Suprapubic skin (tissue), 4 donors: ENCODE measurements at regions not wholly inside any gene's neighbourhood (a gene's known extent, or its start where the extent isn't known, plus 50 kb on each side); places are given as distances from the start of the nearest gene placed in this dataset.

Source experiments
- DNase-seq, 2 donors: peaks; one replicate each; pipeline ENCODE4 v3.0.0-alpha.2; 2019; ENCODE audit warnings: low spot score in 2 of 2
- H3K27ac ChIP-seq: fragments of 200-600 bp; sonication (generic); one replicate; pipeline ENCODE4 v1.5.1; 2019
- H3K27me3 ChIP-seq: fragments of 200-600 bp; sonication (generic); one replicate; pipeline ENCODE4 v1.5.1; 2019
- H3K36me3 ChIP-seq: fragments of 200-600 bp; sonication (generic); one replicate; pipeline ENCODE4 v1.5.1; 2019
- H3K4me1 ChIP-seq: fragments of 200-600 bp; sonication (generic); one replicate; pipeline ENCODE4 v1.5.1; 2019
- H3K4me3 ChIP-seq: fragments of 200-600 bp; sonication (generic); one replicate; pipeline ENCODE4 v1.5.1; 2019; ENCODE audit warnings: mild to moderate bottlenecking
- H3K9me3 ChIP-seq: fragments of 200-600 bp; sonication (generic); one replicate; pipeline ENCODE4 v1.5.1; 2019
- EP300 ChIP-seq: sonication (generic); formaldehyde crosslinking; IDR thresholded peaks from one replicate; pipeline ENCODE4 v1.6.1; 2017; ENCODE audit warnings: antibody characterized with exemption
- POLR2A ChIP-seq, 2 donors: fragments of 450-650 bp; IDR thresholded peaks; one replicate each; pipeline ENCODE4 v1.6.1; 2017; ENCODE audit warnings: antibody characterized with exemption in 2 of 2, mild to moderate bottlenecking in 2 of 2, moderate library complexity in 2 of 2
- POLR2AphosphoS5 ChIP-seq, 3 donors: sonication (generic); formaldehyde crosslinking; IDR thresholded peaks; one replicate each; pipeline ENCODE4 v1.6.1; 2017; ENCODE audit warnings: antibody characterized with exemption in 3 of 3
- WGBS: methylation state at CpG from one replicate; pipeline ENCODE4 v1.1.5; 2018; 5-methylcytosine and 5-hydroxymethylcytosine counted together
- TF ChIP-seq, protein P1 (sequence below), 2 donors: fragments of 200-600 bp in 1 of 2; fragments of 450-650 bp in 1 of 2; sonication (generic) in 1 of 2; IDR thresholded peaks; one replicate each; pipeline ENCODE4 v1.5.1; 2016 to 2019; ENCODE audit warnings: antibody characterized with exemption in 2 of 2, mild to moderate bottlenecking in 1 of 2, moderate library complexity in 1 of 2

DNA sequence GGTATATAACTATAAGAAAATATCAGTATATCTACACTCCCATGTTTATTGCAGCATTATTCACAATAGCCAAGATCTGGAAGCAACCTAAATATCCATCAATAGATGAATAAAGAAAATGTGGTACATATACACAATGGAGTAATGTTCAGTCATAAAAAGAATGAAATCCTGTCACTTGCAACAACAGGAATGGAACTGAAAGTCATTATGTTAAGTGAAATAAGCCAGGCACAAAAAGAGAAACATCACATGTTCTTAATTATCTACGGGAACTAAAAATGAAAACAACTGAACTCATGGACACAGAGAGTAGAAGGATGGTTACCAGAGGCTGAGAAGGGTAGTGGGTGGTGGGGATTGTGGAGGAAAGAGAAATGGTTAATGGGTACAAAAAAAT lies 665.2 kb downstream of the TBC1D4 start:
- H3K4me1 ChIP-seq = no peaks in the 10 kb centered on the region
- H3K36me3 ChIP-seq = no peaks in the 10 kb centered on the region
- 50% methylated on average over 1 of the region's 1 CpG for WGBS
- no peak overlapping the region for H3K27ac ChIP-seq
- H3K9me3 ChIP-seq = peaks cover 6% of the 10 kb centered on the region
- no peak for DNase-seq
- TF ChIP-seq POLR2AphosphoS5 (IDR thresholded peaks at IDR 0.05) (no peak), EP300 (no peak), POLR2A (IDR thresholded peaks at IDR 0.05) (no peak)
- TF ChIP-seq, protein P1, sequence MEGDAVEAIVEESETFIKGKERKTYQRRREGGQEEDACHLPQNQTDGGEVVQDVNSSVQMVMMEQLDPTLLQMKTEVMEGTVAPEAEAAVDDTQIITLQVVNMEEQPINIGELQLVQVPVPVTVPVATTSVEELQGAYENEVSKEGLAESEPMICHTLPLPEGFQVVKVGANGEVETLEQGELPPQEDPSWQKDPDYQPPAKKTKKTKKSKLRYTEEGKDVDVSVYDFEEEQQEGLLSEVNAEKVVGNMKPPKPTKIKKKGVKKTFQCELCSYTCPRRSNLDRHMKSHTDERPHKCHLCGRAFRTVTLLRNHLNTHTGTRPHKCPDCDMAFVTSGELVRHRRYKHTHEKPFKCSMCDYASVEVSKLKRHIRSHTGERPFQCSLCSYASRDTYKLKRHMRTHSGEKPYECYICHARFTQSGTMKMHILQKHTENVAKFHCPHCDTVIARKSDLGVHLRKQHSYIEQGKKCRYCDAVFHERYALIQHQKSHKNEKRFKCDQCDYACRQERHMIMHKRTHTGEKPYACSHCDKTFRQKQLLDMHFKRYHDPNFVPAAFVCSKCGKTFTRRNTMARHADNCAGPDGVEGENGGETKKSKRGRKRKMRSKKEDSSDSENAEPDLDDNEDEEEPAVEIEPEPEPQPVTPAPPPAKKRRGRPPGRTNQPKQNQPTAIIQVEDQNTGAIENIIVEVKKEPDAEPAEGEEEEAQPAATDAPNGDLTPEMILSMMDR (IDR thresholded peaks at IDR 0.05) = no peak
- H3K4me3 ChIP-seq = no peak overlapping the region
- H3K27me3 ChIP-seq = no peaks in the 10 kb centered on the region

DNA sequence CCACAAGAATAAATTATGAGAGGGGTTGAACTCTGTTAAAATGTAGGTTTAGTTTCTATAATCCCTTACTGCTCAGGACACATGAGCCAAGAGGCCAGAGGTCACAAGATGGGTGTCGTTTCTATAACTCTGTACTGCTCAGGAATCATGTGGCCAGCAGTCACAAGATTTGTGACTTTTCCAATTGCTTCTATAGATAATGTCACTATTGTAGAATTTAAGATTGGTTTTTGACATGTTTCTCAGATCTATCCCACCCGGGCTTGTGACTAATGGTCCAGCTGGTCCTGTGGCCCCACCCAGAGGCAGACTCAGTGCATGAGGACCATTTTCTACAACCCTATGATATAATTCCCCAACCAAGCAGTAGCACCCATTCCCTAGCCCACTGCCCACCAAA lies 662.0 kb upstream of the KLF12 start:
- H3K27me3 ChIP-seq = no peaks in the 10 kb centered on the region
- 73% methylated on average over 2 of the region's 2 CpGs for WGBS
- H3K36me3 ChIP-seq = no peaks in the 10 kb centered on the region
- H3K4me1 ChIP-seq = no peaks in the 10 kb centered on the region
- no peaks in the 10 kb centered on the region for H3K9me3 ChIP-seq
- no peak for DNase-seq
- H3K4me3 ChIP-seq = no peak overlapping the region
- no peak overlapping the region for H3K27ac ChIP-seq
- TF ChIP-seq, protein P1 (IDR thresholded peaks at IDR 0.05) = no peak
- TF ChIP-seq POLR2A (IDR thresholded peaks at IDR 0.05) = no peak
- TF ChIP-seq EP300 = no peak
- TF ChIP-seq POLR2AphosphoS5 (IDR thresholded peaks at IDR 0.05) = no peak

DNA sequence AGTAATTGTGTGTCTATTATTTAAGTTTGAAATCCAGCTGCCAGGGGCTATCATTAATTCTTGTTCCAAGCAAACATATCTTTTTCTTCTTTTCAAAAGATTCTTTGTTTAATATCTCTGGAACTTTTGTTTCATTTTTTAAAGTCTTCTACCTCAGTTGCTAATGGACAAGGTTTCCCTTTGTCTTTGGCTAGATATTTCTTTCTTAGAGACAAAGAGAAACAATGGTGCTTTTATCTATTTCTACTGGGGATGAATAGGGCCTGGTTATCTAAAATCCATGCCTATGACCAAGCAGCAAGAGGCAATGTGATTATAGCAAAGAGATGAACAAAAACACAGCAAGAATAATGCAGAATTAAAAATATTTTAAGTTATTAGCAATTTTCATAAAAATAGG lies 661.3 kb upstream of the KLF12 start:
- no peak for DNase-seq
- no peaks in the 10 kb centered on the region for H3K4me1 ChIP-seq
- H3K27ac ChIP-seq = no peak overlapping the region
- no peaks in the 10 kb centered on the region for H3K9me3 ChIP-seq
- H3K4me3 ChIP-seq = no peak overlapping the region
- no peaks in the 10 kb centered on the region for H3K27me3 ChIP-seq
- TF ChIP-seq POLR2AphosphoS5 (IDR thresholded peaks at IDR 0.05) (no peak), POLR2A (IDR thresholded peaks at IDR 0.05) (no peak), EP300 (no peak)
- TF ChIP-seq, protein P1 (IDR thresholded peaks at IDR 0.05) = no peak
- no peaks in the 10 kb centered on the region for H3K36me3 ChIP-seq

DNA sequence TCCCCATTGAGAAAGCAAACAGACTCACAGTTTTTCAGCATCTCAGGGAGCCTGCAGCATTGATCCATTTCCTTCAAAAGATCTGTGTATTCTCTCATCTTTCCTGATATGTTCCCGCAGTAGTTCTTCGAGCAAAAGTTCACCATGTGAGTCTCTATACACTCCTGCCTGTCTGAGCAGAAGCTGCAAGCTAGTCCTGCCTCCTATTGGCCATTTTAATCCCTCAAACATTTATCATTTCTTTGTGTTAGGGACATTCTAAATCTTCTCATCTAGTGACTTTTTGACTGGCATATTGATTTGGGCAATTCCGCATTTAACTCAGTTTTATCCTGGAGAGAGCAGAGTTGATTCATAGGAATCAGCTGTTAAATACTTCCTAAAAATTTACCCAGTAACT lies 660.4 kb upstream of the KLF12 start:
- H3K36me3 ChIP-seq = no peaks in the 10 kb centered on the region
- no peaks in the 10 kb centered on the region for H3K4me1 ChIP-seq
- H3K27me3 ChIP-seq = no peaks in the 10 kb centered on the region
- DNase-seq = no peak
- H3K9me3 ChIP-seq = no peaks in the 10 kb centered on the region
- no peak overlapping the region for H3K4me3 ChIP-seq
- TF ChIP-seq POLR2A (IDR thresholded peaks at IDR 0.05) (no peak), POLR2AphosphoS5 (IDR thresholded peaks at IDR 0.05) (no peak), EP300 (no peak)
- TF ChIP-seq, protein P1 (IDR thresholded peaks at IDR 0.05) = no peak
- WGBS = 96% methylated on average over 3 of the region's 3 CpGs
- H3K27ac ChIP-seq = no peak overlapping the region

DNA sequence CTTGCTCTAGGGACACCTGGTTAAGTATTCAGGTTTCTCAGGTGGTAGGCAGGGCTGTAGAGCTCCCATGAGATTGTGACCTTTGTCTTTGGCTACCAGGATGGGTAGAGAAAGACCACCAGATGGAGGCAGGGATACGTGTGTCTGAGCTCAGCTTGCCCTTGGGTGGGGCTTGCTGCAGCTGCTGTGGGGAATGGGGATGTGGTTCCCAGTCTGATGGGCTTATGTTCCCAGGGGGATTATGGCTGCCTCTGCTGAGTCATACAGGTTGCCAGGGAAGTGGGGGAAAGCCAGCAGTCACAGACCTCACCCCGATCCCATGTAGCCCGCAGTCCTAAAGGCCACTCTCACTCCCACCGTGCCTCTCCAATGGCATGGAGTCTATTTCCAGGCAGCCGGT lies 659.9 kb upstream of the KLF12 start:
- DNase-seq = no peak
- Histone ChIP-seq H3K4me3 (no peak overlapping the region), H3K9me3 (no peaks in the 10 kb centered on the region), H3K27ac (no peak overlapping the region), H3K36me3 (no peaks in the 10 kb centered on the region), H3K4me1 (no peaks in the 10 kb centered on the region), H3K27me3 (no peaks in the 10 kb centered on the region)
- 93% methylated on average over 4 of the region's 5 CpGs for WGBS
- no peak for TF ChIP-seq POLR2AphosphoS5 (IDR thresholded peaks at IDR 0.05)
- TF ChIP-seq, protein P1 (IDR thresholded peaks at IDR 0.05) = no peak
- TF ChIP-seq POLR2A (IDR thresholded peaks at IDR 0.05) = no peak
- TF ChIP-seq EP300 = no peak
